ENCODE measurements at regions not wholly inside any gene's neighbourhood (a gene's known extent, or its start where the extent isn't known, plus 50 kb on each side); places are given as distances from the start of the nearest gene placed in this dataset.
"Not testable (repeated sequence)": the region's sequence is repeated elsewhere in the genome, so short reads cannot be mapped to it uniquely, and the experiment has no call there.

DNA sequence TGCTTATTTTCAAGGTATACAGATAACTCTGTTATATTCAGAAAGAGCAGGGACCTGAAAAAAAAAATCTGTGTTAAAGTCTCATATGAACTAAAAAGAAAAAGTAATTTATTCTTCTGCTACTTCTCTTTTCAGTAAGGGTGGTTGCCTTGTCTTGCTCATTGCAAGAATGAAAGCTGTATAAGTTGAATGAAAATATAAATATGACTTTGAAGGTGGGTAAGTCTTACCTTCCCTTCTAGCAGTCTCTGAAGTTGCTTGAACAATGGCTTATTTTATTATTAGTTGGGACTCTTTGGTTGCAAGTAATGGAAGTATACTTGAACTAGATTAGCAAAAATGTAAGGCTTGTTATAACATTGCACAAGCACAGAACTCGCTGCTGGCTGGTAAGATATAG, 1554.9 kb downstream of the SI start:
- H3K9me3 Mint-ChIP-seq: no peaks in the 10 kb centered on the region
- no peak overlapping the region for H3K4me3 Mint-ChIP-seq
- CTCF ChIA-PET: no interaction called here

DNA sequence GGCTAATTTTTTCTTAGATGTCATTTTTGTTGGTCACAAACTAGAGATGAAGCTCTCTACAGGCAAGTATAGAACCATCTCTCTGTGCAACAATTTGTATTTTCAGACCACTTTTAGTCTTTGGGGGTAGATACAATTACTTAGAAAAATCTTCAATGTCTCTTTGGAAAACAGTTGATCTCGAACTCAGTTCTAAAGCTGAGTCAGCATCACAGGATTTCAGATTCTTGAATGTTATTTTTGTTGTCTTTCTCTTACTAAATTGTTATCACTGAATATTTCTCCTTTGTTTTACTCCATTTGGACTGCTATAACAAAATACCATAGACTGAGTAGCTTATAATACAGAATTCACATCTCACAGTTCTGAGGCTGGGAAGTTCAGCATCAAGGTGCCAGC, 1557.0 kb downstream of the SI start:
- Mint-ChIP-seq H3K4me3 (no peak overlapping the region), H3K27ac (no peak overlapping the region), H3K36me3 (ENCODE audit: low read depth) (no peaks in the 10 kb centered on the region), H3K9me3 (no peaks in the 10 kb centered on the region), H3K4me1 (ENCODE audit: low read depth) (no peaks in the 10 kb centered on the region), H3K27me3 (ENCODE audit: low read depth) (no peaks in the 10 kb centered on the region)
- CTCF ChIA-PET: no interaction called here
- no peak for DNase-seq
- intact Hi-C loops (cut with micrococcal nuclease): no loop called here

More for the DNA sequence above, 1554.9 kb downstream of the SI start:
- no peaks in the 10 kb centered on the region for H3K4me1 Mint-ChIP-seq (ENCODE audit: low read depth)
- no peak for DNase-seq
- H3K36me3 Mint-ChIP-seq (ENCODE audit: low read depth): no peaks in the 10 kb centered on the region
- intact Hi-C loops (cut with micrococcal nuclease): no loop called here
- H3K27ac Mint-ChIP-seq: no peak overlapping the region
- no peaks in the 10 kb centered on the region for H3K27me3 Mint-ChIP-seq (ENCODE audit: low read depth)

DNA sequence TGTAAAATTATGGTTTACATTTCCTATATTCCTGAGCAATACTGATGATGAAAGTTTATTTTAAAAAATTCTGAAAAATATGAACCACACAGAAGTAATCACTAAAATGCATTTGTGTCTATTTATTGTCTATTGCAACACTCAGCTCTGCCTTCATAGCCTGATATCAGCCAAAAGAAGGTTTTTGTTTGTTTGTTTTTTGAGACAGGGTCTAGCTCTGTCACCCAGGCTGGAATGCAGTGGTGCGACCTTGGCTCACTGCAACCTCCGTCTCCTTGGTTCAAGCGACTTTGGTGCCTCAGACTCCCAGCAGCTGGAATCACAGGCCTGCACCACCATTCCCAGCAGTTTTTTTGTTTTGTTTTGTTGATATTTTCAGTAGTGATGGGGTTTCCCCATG, 1560.2 kb downstream of the SI start:
- no peak overlapping the region for H3K27ac Mint-ChIP-seq
- intact Hi-C loops (cut with micrococcal nuclease): no loop called here
- no peak overlapping the region for H3K4me3 Mint-ChIP-seq
- DNase-seq: no peak
- H3K9me3 Mint-ChIP-seq: no peaks in the 10 kb centered on the region
- CTCF ChIA-PET: no interaction called here
- no peaks in the 10 kb centered on the region for H3K27me3 Mint-ChIP-seq (ENCODE audit: low read depth)
- no peaks in the 10 kb centered on the region for H3K36me3 Mint-ChIP-seq (ENCODE audit: low read depth)
- no peaks in the 10 kb centered on the region for H3K4me1 Mint-ChIP-seq (ENCODE audit: low read depth)

DNA sequence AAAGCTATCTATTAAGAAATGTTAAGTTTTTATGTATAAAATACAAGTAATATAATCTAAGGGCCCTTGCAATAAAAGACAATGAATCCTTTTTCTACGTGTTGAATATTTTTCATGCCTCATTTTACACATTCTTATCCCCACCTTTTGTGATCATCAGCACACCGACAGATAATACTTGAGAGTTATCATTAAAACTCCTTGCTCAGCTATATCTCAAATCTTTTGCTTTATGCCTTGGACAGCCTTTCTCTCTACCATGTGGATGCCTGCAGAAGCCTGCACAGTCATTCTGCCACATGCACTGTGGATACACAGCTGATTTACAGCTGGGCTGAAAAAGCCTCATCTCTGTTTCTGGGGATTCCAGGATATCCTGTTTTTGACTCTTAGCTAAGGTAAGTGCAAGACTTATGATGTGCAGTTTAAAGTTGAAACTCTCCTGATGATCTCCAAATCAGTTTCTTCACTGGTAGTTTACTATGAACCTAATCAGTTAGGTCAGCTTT, 1565.1 kb downstream of the SI start:
- Mint-ChIP-seq H3K27ac (no peak overlapping the region), H3K9me3 (no peaks in the 10 kb centered on the region), H3K36me3 (ENCODE audit: low read depth) (no peaks in the 10 kb centered on the region), H3K27me3 (ENCODE audit: low read depth) (no peaks in the 10 kb centered on the region), H3K4me1 (ENCODE audit: low read depth) (no peaks in the 10 kb centered on the region), H3K4me3 (no peak overlapping the region)
- CTCF ChIA-PET: no interaction called here
- DNase-seq: no peak
- intact Hi-C loops (cut with micrococcal nuclease): no loop called here

DNA sequence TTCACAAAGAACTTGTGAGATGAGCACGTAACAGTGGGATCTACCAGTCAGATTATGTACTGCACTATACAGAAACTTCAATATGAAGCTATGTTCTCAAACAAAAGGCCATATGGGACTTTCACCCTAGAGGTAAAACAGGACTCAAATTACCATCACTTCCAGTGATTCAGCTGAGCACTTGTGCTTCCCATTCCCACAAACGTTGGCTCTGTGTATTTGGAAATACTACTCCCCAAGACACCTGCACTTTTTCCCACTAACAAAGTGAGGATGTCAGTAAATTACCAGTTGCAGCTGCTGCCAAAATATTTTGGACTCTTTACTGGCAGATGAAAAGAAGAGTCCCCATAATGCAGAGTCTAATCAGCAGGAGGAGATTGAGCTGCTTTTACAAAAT, 1570.1 kb downstream of the SI start:
- no peaks in the 10 kb centered on the region for H3K4me1 Mint-ChIP-seq (ENCODE audit: low read depth)
- no peaks in the 10 kb centered on the region for H3K27me3 Mint-ChIP-seq (ENCODE audit: low read depth)
- no peaks in the 10 kb centered on the region for H3K36me3 Mint-ChIP-seq (ENCODE audit: low read depth)
- no peak for DNase-seq
- no peak overlapping the region for H3K4me3 Mint-ChIP-seq
- H3K9me3 Mint-ChIP-seq: no peaks in the 10 kb centered on the region
- CTCF ChIA-PET: no interaction called here
- no peak overlapping the region for H3K27ac Mint-ChIP-seq
- intact Hi-C loops (cut with micrococcal nuclease): no loop called here

DNA sequence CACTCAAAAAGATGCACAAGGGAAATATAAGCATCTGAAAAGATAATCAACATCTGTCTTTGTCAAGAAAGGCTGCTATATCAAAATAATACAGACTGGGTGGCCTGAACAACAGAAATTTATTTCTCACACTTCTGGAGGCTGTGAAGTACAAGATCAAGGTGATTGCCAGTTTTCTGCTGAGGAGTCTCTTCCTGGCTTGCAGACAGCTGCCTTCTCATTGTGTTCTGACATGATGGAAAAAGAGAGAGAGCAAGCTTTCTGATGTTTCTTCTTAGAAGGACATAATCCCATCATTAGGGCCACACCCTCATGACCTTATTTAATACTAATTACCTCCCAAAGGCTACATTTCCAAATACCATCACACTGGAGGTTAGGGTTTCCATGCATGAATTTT, 1573.3 kb downstream of the SI start:
- intact Hi-C loops (cut with micrococcal nuclease): no loop called here
- Mint-ChIP-seq H3K4me3 (no peak overlapping the region), H3K27me3 (ENCODE audit: low read depth) (no peaks in the 10 kb centered on the region), H3K36me3 (ENCODE audit: low read depth) (no peaks in the 10 kb centered on the region), H3K4me1 (ENCODE audit: low read depth) (no peaks in the 10 kb centered on the region), H3K9me3 (peaks cover 3% of the 10 kb centered on the region), H3K27ac (no peak overlapping the region)
- no peak for DNase-seq
- CTCF ChIA-PET: no interaction called here

DNA sequence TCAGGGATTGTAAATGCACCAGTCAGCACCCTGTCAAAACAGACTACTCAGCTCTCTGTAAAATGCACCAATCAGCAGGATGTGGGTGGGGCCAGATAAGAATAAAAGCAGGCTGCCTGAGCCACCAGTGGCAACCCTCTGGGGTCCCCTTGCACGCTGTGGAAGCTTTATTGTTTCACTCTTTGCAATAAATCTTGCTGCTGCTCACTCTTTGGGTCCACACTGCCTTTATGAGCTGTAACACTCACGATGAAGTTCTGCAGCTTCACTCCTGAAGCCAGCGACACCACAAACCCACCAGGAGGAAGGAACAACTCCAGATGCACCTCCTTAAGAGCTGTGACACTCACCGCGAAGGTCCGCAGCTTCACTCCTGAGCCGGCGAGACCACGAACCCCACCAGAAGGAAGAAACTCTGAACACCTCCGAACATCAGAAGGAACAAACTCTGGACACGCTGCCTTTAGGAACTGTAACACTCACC, 1578.5 kb downstream of the SI start:
- intact Hi-C loops (cut with micrococcal nuclease): loop anchor here (10.0 kb wide), 1 partner anchor 1685 kb away; no protein-coding TSS in a partner anchor

DNA sequence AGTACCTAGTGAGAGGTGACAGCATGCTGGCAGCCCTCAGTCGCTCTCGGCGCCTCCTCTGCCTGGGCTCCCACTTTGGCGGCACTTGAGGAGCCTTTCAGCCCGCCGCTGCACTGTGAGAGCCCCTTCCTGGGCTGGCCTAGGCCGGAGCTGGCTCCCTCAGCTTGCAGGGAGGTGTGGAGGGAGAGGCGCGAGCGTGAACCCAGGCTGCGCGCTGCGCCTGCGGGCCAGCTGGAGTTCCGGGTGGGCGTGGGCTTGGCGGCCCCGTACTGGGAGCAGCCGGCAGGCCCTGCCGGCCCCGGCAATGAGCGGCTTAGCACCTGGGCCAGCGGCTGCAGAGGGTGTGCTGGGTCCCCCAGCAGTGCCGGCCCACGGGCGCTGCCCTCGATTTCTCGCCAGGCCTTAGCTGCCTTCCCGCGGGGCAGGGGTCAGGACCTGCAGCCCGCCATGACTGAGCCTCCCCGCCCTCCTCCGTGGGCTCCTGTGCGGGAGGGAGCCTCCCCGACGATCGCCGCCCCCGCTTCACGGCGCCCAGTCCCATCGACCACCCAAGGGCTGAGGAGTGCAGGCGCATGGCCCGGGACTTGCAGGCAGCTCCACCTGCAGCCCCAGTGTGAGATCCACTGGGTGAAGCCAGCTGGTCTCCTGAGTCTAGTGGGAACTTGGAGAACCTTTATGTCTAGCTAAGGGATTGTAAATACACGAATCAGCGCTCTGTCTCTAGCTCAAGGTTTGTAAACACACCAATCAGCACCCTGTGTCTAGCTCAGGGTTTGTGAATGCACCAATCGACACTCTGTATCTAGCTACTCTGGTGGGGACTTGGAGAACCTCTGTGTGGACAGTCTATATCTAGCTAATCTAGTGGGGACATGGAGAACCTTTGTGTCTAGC, 1579.2 kb downstream of the SI start:
- H3K9me3 Mint-ChIP-seq; CTCF ChIA-PET; H3K27ac Mint-ChIP-seq; DNase-seq; H3K36me3 Mint-ChIP-seq (ENCODE audit: low read depth); H3K4me3 Mint-ChIP-seq; H3K27me3 Mint-ChIP-seq (ENCODE audit: low read depth); H3K4me1 Mint-ChIP-seq (ENCODE audit: low read depth): not testable (repeated sequence)
- intact Hi-C loops (cut with micrococcal nuclease): loop anchor here (10.0 kb wide), 1 partner anchor 1686 kb away; no protein-coding TSS in a partner anchor

More for the DNA sequence above, 1578.5 kb downstream of the SI start:
- not testable (repeated sequence) for H3K4me1 Mint-ChIP-seq (ENCODE audit: low read depth); H3K27me3 Mint-ChIP-seq (ENCODE audit: low read depth); H3K4me3 Mint-ChIP-seq; H3K36me3 Mint-ChIP-seq (ENCODE audit: low read depth); DNase-seq; H3K27ac Mint-ChIP-seq; H3K9me3 Mint-ChIP-seq
- CTCF ChIA-PET: interaction anchor here (0.7 kb wide), 1 partner anchor 1366 kb away, joined by 3 read pairs; no protein-coding TSS in a partner anchor

DNA sequence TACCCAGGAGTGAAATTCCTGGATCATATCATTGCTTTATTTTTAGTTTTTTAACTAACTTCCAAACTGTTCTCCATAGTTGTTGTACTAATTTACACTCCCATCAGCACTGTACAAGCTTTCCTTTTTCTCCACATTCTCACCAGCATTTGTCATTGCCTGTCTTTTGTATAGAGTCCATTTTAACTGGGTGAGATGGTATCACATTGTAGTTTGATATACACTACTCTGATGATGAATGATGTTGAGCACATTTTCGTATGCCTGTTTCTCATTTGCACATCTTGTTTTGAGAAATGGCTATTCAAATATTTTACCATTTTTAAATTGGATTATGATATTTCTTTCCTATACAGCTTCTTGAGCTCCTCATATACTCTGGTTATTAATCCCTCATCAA, 1586.6 kb downstream of the SI start:
- no peak for DNase-seq
- no peaks in the 10 kb centered on the region for H3K27me3 Mint-ChIP-seq (ENCODE audit: low read depth)
- H3K4me3 Mint-ChIP-seq: no peak overlapping the region
- H3K27ac Mint-ChIP-seq: no peak overlapping the region
- no peaks in the 10 kb centered on the region for H3K4me1 Mint-ChIP-seq (ENCODE audit: low read depth)
- H3K9me3 Mint-ChIP-seq: no peaks in the 10 kb centered on the region
- no peaks in the 10 kb centered on the region for H3K36me3 Mint-ChIP-seq (ENCODE audit: low read depth)
- intact Hi-C loops (cut with micrococcal nuclease): loop anchor here (2.0 to 10.0 kb wide), 2 partner anchors 1639 to 1693 kb away; no protein-coding TSS in a partner anchor
- CTCF ChIA-PET: no interaction called here

DNA sequence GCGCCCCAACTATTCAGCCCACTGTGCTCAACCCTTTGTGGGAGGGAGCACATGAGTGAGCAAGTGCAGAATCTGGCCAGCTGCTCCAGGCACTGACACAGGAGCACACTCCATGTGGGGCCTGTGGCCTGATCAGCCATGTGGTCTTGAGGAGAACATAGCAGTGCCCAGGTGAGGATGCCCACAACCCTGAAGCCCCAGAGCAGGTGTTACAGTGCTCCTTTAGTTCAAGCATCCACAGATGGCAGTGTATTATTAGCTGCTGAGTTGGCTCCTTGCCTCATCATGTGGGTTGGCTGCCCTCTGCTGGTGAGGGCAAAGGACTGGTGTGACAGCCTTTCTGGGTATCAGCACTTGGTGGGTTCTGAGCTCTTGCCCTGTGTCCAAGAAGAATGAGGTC, 1588.2 kb downstream of the SI start:
- Mint-ChIP-seq H3K9me3 (no peaks in the 10 kb centered on the region), H3K36me3 (ENCODE audit: low read depth) (no peaks in the 10 kb centered on the region)

DNA sequence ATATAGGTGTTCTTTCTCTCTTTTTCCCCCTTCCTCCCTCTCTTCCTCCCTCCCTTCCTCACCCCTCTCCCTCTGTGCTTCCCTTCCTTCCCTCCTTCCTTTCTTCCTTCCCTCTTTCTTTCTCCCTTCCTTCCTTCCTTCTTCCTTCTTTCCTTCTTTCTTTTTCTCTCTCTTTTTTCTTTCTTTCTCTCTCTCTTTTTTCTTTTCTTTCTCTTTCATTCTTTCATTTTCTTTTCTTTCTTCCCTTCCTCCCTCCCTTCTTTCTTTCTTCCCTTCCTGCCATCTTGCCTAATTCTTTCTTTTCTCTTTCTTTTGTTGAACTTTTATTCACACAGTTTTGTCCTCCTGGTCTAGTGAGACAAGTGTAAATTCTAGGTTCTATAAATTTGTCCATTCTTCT, 1595.6 kb downstream of the SI start:
- H3K4me1 Mint-ChIP-seq (ENCODE audit: low read depth): no peaks in the 10 kb centered on the region
- DNase-seq: no peak

More for the DNA sequence above, 1588.2 kb downstream of the SI start:
- Mint-ChIP-seq H3K27me3 (ENCODE audit: low read depth) (no peaks in the 10 kb centered on the region), H3K4me3 (no peak overlapping the region), H3K27ac (no peak overlapping the region), H3K4me1 (ENCODE audit: low read depth) (no peaks in the 10 kb centered on the region)
- DNase-seq: peak; percentile 55
- intact Hi-C loops (cut with micrococcal nuclease): loop anchor here (1.0 to 10.0 kb wide), 3 partner anchors 1637 to 1931 kb away; no protein-coding TSS in a partner anchor
- CTCF ChIA-PET: no interaction called here

DNA sequence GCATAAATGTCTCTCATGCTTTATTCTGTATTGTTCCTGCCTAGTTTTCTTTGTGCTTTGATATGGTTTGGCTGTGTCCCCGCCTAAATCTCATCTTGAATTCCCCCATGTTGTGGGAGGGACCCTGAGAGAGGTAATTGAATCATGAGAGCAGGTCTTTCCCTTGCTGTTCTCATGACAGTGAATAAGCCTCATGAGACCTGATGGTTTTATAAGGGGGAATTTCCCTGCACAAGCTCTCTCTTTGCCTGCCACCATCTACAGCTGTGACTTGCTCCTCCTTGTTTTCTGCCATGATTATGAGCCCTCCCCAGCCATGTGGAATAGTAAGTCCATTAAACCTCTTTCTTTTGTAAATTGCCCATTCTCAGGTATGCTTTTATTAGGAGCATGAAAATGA, 1596.6 kb downstream of the SI start:
- Mint-ChIP-seq H3K27me3 (ENCODE audit: low read depth) (no peaks in the 10 kb centered on the region), H3K4me1 (ENCODE audit: low read depth) (no peaks in the 10 kb centered on the region), H3K36me3 (ENCODE audit: low read depth) (no peaks in the 10 kb centered on the region), H3K9me3 (no peaks in the 10 kb centered on the region), H3K27ac (no peak overlapping the region), H3K4me3 (no peak overlapping the region)
- DNase-seq: no peak
- CTCF ChIA-PET: no interaction called here
- intact Hi-C loops (cut with micrococcal nuclease): no loop called here

More for the DNA sequence above, 1595.6 kb downstream of the SI start:
- no peaks in the 10 kb centered on the region for H3K27me3 Mint-ChIP-seq (ENCODE audit: low read depth)
- H3K9me3 Mint-ChIP-seq: no peaks in the 10 kb centered on the region
- no peak overlapping the region for H3K4me3 Mint-ChIP-seq
- H3K36me3 Mint-ChIP-seq (ENCODE audit: low read depth): no peaks in the 10 kb centered on the region
- intact Hi-C loops (cut with micrococcal nuclease): no loop called here
- CTCF ChIA-PET: no interaction called here
- no peak overlapping the region for H3K27ac Mint-ChIP-seq

DNA sequence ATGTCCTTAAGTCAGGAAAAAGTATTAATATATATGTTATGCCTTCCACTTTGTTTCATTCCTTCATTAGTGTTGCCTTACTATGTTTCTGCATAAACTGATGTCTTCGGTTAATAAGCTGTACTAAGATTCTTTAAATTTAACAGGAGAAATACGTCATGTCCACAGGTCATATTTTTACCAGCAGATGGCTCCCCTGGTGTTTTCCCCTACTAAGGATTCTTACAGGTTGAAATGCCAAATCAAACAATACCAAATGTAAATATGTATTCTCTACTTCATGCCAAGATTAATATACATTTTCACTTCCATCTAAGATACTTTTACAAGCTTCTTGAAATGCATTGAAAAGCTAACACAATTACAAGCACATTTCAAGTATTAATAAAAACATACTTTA, 1602.1 kb downstream of the SI start:
- H3K36me3 Mint-ChIP-seq (ENCODE audit: low read depth): no peaks in the 10 kb centered on the region
- H3K9me3 Mint-ChIP-seq: peaks cover 3% of the 10 kb centered on the region
- H3K4me3 Mint-ChIP-seq: no peak overlapping the region
- no peaks in the 10 kb centered on the region for H3K27me3 Mint-ChIP-seq (ENCODE audit: low read depth)
- intact Hi-C loops (cut with micrococcal nuclease): no loop called here
- H3K4me1 Mint-ChIP-seq (ENCODE audit: low read depth): no peaks in the 10 kb centered on the region
- CTCF ChIA-PET: no interaction called here
- DNase-seq: no peak
- H3K27ac Mint-ChIP-seq: no peak overlapping the region

All from activated naive CD4-positive, alpha-beta T cell treated with anti-CD3 and anti-CD28 coated beads for 36 hours (primary cell).